ENCODE measurements at regions not wholly inside any gene's neighbourhood (a gene's known extent, or its start where the extent isn't known, plus 50 kb on each side); places are given as distances from the start of the nearest gene placed in this dataset.
"Not testable (repeated sequence)": the region's sequence is repeated elsewhere in the genome, so short reads cannot be mapped to it uniquely, and the experiment has no call there.

DNA sequence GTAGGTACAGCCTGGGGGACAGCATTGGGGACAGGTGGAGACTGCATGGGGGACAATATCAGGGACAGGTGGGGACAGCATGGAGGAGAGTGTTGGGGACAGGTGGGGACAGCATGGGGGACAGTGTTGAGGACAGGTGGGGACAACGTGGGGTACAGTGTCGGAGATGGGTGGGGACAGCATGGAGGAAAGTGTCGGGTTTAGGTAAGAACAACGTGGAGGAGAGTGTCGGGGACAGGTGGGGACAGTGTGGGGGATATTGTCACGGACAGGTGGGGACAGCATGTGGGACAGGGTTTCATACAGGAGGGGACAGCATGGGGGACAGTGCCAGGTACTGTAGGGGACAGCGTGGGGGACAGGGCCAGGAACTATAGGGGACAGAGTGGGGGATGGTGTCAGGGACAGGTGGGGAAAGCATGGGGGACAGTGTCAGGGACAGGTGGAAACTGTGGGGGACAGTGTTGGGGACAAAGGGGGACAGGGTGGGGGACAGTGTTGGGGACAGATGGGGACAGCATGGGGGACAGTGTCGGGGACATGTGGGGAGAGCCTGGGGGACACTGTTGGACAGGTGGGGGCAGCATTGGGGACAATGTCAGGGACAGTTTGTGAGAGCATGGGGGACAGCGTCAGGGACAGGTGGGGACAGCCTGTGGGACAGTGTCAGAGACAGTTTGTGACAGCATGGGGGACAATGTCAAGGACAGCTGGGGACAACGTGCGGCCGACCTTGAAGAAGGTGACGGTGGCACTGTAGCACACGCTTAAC lies 213.1 kb downstream of the TMEM121 start:
- DNase-seq: no peak

DNA sequence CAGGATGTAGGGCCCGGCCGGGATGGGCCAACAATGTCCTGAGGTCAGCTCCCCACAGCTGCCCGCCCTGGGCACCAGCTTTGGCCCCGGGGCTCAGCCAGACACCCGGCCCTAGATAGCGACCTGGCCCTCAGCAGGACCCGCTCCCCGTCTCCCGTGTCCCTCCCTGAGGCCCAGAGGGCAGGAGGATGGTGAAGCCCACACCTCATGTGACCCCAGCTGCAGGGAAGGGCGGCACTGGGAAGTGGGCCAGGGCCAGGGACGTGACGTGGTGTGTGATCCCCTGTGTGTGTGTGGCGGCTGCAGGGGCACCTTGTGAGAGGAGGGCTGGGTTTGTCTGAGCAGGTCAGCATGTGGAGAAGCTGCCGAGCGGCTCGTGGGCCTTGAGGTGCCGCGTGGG lies 213.9 kb downstream of the TMEM121 start:
- not testable (repeated sequence) for DNase-seq

DNA sequence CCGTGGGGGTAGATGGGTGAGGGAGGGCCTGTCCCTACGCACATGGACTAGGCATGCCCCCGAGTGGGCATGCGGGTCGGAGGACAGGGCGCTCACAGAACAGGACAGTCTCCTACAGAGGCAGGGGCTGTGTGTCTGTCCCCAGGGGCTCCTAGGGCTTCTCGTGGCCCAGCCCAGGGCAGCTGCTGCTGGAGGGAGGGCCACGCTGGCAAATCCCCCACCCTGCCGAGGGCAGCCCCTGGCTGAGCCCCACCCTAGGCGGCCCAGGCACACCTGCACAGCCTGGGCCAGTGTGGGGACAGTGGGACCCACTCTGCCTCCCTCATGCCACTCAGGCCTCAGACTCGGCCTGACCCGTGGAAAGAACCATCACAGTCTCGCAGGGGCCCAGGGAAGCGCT lies 214.6 kb downstream of the TMEM121 start:
- DNase-seq: not testable (repeated sequence)

DNA sequence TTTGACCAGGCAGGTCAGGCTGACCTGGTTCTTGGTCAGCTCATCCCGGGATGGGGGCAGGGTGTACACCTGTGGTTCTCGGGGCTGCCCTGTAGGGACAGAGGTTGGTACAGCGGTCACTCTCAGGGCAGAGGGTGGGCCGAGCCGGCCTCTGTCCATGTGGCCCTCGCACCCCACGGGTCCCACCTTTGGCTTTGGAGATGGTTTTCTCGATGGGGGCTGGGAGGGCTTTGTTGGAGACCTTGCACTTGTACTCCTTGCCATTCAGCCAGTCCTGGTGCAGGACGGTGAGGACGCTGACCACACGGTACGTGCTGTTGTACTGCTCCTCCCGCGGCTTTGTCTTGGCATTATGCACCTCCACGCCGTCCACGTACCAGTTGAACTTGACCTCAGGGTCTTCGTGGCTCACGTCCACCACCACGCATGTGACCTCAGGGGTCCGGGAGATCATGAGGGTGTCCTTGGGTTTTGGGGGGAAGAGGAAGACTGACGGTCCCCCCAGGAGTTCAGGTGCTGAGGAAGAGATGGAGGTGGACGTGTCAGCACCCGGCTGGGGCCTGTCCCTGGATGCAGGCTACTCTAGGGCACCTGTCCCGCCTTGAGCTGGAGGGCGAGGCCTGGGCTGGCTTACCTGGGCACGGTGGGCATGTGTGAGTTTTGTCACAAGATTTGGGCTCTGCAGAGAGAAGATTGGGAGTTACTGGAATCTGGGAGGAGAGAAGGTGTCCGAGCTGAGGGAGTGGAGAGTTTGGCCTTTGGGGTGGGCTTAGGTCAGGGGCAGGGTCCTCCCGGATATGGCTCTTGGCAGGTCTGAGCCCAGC lies 215.5 kb downstream of the TMEM121 start:
- not testable (repeated sequence) for DNase-seq

DNA sequence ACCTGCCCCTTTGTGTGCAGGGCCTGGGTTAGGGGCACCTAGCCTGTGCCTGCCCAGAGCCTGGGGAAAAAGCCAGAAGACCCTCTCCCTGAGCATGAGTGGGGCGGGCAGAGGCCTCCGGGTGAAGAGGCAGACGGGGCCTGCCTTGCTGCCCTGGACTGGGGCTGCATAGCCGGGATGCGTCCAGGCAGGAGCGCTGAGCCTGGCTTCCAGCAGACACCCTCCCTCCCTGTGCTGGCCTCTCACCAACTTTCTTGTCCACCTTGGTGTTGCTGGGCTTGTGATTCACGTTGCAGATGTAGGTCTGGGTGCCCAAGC lies 216.1 kb downstream of the TMEM121 start:
- DNase-seq: no peak

DNA sequence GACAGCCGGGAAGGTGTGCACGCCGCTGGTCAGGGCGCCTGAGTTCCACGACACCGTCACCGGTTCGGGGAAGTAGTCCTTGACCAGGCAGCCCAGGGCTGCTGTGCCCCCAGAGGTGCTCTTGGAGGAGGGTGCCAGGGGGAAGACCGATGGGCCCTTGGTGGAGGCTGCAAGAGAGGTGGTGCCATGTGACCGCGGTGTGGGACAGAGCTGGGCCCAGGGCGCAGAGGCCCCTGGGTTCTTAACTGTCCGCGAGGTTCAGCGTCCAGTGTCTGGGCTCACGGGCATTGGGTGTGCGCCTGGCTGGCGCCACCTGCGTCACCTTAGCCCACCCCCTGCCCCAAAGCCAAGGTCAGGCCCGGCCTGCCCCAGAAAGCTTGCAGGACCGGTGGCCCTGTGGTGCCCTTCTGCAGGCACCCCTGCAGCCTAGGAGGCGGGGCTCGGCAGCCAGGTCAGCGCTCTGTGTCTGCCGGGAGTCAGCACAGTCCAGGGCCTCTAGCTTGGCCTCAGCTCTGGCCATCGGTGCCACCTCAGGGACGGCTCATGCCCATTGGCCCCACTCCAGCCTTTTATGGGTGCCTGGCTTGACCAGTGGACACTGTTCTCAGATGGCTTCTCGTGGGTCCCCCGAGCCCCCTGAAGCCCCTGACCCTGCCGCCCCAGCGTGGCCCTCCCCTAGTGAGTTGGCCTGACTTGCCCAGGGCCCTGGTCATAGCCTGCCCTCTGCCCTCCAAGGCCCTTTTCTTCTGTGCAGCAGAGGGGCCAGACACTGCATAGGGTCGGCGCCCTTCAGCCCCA lies 216.7 kb downstream of the TMEM121 start:
- not testable (repeated sequence) for DNase-seq

DNA sequence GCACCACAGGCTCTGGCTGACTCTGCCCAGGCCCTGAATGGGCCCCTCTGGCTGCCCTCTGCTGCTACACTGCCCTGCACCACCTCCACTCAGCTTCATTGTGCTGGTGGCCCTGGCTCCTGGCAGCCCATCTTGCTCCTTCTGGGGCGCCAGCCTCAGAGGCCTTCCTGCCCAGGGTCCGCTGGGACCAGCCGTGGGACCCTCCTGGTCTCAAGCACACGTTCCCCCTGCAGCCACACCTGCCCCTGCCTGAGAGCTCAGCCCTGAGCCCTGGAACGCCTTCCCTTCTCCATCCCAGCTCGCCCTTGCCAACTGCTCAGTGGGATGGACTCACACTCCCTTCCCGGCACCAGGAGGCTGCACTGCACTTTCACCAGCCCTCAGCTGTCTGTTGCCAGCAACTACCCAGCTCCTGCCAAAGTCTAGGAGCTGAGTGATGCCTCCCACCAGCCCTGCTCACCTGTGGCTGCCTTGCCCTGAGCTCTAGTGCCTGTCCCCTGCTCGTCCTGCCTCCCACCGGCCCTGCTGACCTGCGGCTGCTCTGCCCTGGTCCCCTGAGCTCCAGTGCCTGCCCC lies 217.9 kb downstream of the TMEM121 start:
- DNase-seq: not testable (repeated sequence)

DNA sequence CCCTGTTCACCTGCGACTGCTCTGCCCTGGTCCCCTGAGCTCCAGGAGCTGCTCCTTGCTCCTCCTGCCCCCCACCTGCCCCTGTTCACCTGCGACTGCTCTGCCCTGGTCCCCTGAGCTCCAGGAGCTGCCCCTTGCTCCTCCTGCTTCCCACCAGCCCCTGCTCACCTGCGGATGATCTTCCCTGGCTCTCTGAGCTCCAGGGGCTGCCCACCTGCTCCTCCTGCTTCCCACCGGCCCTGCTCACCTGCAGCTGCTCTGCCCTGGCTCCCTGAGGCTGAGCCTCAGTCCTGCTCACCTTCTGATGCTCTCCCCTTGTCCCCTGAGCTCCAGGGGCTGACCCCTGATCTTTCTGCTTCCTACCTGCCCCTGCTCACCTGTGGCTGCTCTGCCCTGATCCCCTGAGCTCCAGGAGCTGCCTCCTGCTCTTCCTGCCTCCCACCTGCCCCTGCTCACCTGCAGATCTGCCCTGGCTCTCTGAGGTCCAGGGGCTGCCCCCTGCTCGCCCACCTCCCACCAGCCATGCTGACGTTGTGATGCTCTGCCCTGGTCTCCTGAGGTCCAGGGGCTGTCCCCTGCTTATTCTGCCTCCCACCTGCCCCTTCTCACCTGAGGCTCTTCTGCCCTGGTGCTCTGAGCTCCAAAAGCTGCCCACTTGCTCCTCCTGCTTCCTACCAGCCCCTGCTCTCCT lies 219.2 kb downstream of the TMEM121 start:
- DNase-seq: no peak

DNA sequence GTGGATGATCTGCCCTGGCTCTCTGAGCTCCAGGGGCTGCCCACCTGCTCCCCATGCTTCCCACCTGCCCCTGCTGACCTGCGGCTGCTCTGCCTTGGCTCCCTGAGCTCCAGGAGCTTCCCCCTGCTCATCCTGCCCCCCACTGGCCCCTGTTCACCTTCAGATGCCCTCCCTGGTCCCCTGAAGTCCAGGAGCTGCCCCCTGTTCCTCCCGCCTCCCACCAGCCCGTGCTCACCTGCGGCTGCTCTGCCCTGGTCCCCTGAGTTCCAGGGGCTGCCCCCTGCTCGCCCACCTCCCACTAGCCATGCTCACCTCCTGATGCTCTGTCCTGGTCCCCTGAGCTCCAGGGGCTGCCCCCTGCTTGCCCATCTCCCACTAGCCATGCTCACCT lies 219.7 kb downstream of the TMEM121 start:
- no peak for DNase-seq

DNA sequence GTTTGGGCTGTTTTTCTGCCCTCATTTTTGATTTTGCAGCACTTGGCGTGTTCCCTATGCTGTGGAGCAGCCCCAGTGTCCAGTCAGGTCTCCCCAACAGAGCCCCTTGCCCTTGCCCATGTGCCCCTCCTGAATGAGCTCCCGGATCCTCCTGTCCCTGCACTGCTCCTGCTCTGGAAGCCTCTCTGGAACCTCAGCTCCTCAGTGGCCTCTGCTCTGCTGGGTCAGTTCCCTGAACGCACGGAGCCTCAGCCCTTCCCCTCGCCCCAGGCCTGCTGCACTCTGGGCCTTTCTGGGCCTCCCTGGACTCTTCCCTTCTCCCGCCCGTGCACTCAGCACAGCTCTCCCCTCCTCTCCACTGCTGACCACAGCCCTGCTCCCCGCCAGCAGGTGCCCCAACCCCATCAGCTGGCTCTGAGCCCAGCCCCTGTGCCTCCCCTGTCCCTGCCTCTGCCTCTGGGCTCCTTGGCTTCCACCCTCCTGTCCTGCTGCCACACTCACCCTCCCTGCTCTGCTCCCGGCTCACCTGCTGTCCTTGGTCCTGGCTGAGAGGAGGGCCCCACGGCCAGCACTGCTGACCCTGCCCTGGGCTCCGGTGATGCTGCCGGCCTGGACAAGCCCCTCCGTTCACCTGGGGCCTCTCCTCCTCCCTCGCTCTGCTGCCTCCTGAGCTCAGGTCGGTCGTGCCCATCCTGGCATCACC lies 220.6 kb downstream of the TMEM121 start:
- not testable (repeated sequence) for DNase-seq

DNA sequence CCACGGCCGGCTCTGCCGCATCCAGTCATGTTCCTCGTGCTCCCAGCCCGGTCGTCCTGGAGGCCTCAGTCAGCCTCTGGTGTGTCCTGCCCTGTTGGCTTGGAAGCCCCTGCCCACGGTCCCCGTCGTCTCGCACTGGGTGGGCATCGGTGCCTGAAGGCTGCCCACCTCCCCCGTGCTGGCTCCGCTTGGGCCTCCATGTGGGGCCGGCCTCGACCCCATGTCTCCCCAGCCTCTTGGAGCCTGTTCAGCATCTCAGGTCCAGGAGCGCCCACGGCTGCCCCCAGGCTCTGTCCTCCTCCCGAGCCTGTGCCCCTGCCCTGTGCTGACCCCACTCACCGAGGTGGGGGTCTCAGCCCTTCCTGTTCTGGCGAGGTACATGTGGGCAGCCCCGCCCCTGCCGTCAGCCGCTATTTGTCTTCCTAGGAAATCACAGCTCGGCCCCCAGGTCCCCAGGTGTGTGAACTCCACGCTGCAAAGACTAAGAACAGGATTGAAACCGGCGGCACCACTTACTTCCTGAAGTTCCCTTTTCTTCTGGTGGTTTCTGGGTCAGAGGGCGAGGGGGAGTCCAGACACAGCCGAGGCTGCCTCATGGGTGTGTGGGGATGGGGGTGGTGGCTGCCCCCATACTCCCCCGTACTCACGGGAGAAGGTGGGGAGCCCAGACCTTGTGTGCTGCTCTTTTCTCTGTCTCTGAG lies 221.3 kb downstream of the TMEM121 start:
- not testable (repeated sequence) for DNase-seq

DNA sequence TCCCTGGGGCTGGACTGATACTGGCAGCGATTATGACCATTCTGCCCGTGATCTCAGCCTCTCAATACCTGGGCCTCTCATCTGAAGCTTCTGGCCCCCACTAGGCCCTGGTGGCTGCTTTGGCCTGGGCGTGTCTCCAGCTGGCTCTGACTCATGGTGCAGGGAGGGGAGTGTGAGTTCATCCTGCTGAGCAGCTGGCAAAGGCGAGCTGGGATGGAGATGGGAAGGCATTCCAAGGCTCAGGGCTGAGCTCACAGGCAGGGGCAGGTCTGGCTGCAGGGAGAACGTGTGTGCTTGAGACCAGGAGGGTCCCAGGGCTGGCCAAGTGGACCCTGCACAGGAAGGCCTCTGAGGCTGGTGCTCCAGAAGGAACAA lies 221.8 kb downstream of the TMEM121 start:
- peak in 3 of 14 donors; percentile 9 to 81 (median 11) for DNase-seq

DNA sequence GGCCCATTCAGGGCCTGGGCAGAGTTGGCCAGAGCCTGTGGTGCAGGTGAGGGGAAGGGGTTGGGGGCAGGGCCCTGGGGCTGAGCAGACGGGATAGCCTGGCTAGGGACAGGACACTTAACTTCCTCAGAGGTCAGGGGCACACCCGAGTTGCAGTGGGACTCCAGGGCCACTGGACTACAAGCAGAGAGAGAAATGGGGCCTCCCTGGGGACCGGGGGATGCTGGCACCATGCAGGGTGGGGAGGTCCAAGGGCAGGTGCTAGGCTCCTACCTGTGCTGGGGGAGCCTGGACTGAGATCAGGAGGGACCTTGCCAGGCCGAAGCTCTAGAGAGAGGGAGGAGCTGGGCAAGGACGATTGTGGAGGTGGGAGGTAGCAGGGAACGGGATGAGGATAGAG lies 222.3 kb downstream of the TMEM121 start:
- DNase-seq: not testable (repeated sequence)

DNA sequence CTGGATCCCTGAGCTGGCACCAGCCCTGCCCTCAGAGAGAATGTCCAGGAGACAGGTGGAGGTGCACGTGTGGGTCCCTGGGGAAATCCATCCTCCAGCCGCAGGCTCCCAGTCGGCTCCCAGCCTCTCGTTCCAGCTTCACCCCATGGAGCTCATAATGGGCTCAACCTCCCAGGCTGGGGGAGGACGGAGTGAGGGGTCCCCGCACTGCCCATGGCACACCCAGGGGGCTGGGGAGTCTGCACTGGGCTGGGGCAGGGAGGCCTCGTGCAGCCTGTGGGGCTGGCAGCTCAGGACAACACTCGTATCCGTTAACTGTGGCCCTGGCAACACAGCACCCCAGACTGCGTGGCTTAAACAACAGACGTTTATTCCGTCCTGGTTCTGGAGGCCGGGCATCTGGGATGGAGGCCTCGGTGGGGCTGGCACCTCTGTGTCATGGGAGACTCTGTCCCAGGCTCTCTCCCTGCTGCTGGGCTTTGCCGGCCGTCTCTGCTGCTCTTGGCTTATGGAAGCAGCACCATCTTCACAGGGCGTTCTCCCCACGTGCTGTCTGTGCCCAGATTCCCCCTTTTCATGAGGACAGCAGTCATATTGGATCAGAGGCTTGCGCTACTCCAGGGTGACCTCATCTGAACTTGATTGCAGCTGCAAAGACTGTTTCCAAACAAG lies 223.6 kb downstream of the TMEM121 start:
- not testable (repeated sequence) for DNase-seq

DNA sequence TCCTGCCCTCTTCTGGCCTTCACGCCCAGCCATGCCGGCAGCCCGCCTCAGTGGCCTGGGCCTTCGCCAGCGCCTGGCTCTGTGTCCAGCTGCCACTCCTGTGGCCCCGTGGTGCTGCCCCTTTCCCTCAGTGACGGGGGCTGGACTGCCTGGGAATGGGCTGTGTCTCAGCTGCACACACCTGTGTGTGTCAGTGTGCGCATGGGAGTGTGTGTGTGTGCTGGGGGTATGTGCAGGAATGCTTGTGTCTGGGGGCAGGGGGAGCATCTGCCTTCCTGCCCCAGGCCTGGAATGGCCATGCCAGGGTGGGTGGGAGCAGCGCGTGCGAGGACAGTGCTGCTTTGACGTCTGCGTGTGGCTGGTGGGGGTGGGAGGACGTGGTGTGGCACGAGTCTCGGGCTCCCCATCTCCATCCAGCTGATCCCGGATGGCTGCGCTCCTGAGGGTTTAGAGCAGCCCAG lies 224.9 kb downstream of the TMEM121 start:
- not testable (repeated sequence) for DNase-seq

DNA sequence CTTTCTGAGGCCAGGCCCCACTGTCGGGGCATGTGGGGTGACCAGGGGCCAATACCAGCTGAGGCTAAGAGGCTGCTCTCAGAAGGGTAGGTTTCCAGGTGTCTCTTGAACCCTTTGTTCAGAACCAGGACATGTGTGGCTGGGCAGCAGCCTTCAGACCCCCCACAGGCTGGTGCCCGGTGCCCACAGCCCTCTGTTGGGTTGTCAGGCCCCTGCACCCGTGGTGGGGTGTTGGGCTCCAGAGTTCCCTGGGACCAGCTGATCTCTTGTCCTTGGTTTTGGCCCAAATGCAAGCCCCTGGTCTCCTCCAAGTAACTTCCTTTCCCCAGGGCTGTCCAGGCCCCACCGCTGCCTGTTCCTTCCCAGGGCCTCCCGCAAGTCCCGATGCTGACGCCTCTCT lies 226.0 kb downstream of the TMEM121 start:
- DNase-seq: not testable (repeated sequence)

DNA sequence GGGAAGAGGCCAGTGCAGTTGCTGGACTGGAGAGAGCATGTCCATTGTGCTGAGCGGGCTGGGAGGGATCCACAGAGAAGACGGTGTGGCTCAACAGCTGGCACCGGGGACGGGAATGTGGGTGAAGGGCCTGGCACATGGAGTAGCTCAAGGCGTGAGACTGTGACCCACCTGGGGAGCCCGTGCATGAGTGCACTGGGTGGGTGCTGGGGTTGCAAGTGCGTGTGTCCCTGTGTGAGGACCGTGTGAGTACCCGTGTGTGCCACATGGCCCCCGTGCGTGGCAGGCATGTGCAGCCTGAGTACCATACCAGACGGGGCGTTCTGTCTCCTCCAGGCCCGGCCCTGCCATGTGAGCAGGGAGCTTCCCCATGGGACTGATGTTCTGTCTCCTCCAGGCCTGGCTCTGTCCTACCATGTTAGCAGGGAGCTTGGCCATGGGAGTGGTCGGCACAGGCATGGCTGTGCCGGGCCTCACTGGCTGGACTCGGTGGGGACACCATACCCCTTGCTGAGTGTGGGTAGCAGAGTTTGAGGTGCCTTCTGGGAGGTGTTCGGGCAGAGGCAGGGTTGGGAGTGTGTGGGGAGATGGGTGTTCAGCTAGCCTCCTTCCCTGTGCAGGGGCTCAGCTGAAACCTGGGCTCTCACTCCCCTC lies 234.4 kb downstream of the TMEM121 start:
- no peak for DNase-seq

DNA sequence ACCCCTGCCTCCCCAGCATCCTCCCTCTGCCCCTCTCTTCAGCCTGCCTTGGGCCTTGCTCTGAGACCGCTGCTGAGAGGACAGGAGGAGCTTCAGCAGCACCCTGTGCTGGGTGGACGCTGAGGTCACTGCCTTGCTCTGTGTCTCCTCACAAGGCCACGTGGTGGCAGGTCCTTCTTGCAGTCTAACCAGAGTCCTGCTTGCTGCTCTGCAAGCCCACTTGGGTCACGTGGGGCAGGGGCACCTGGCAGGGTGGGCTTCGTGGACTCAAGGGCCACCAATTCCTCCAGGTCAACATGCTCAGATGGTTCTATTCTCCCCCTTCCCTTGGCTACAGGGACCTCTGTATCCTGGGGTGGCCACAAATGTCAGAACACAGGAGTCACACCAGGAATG lies 235.0 kb downstream of the TMEM121 start:
- not testable (repeated sequence) for DNase-seq

DNA sequence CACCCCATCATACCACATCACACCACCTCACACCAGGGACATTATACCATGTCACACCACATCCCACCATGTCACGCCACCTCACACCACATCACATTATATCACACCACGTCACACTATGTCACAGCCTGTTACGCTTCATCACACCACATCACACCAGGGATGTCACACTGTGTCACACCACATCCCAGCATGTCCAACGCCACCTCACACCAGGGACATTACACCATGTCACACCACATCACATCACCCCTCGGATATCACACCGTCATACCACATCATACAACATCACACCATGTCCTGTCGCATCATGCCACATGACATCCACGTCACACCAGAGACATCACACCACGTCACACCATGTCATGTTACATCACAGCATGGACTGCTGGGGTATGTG lies 235.5 kb downstream of the TMEM121 start:
- no peak for DNase-seq

DNA sequence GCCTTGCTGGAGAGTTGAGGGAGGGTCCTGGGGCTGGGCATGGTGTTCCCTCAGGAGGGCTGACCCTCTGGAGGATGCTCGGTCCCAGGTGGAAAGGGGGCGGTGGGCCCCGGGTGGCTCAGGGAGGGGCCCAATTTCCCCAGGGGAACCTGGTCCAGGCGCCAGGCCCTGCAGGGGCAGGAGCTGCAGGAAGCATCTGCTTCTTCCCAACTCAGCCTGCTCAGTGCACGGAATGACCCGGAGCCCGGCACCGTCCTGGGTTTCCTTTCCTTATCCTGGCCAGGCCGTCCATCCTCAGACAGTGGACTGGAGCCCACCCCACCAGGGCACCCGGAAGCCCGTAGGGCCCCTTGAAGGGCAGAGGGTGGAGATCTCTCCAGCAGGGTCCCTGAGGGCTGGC lies 235.9 kb downstream of the TMEM121 start:
- not testable (repeated sequence) for DNase-seq
